RWPE1 (cell line): ENCODE measurements at regions not wholly inside any gene's neighbourhood (a gene's known extent, or its start where the extent isn't known, plus 50 kb on each side); places are given as distances from the start of the nearest gene placed in this dataset.
"Not testable (repeated sequence)": the region's sequence is repeated elsewhere in the genome, so short reads cannot be mapped to it uniquely, and the experiment has no call there.

ENCODE experiments used
- CTCF ChIA-PET: fragments of 350-600 bp; sonication (Branson Sonifier 250); formaldehyde crosslinking; extraction: SDS; loops from one replicate; lab custom pipeline; 2021; lab: Yijun Ruan, JAX
- POLR2A ChIA-PET: fragments of 400-600 bp; formaldehyde crosslinking; extraction: SDS; loops from one replicate; lab custom pipeline; 2020; ENCODE audit warnings: antibody characterized with exemption; ENCODE audit not compliant: low non-redundant PET; lab: Yijun Ruan, JAX
- DNase-seq: peaks from one replicate; pipeline ENCODE4 v3.0.0; 2012; ENCODE audit warnings: low spot score
- H3K27ac ChIP-seq: fragments of 450-650 bp; 2 replicates; pipeline ENCODE4 v1.5.1; 2017
- TF ChIP-seq, protein P1 (sequence below): fragments of 450-650 bp; conservative IDR thresholded peaks from 2 replicates; pipeline ENCODE4 v1.5.1; 2017; ENCODE audit warnings: low read depth, mild to moderate bottlenecking

DNA sequence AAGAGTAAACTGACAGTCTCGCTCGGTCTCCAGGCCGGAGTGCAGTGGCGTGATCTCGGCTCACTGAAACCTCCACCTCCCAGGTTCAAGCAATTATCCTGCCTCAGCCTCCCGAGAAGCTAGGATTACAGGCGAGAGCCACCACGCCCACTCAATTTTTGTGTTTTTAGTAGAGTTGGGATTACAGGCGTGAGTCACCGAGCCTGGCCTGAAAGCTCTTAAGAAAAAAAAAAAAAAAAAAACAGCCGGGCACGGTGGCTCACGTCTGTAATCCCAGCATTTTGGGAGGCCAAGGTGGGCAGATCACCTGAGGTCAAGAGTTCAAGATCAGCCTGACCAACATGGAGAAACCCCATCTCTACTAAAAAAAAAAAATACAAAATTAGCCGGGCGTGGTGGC, 55.3 kb upstream of the THOC2 start:
- CTCF ChIA-PET: interaction anchor here (0.7 kb wide), 1 partner anchor 48 kb away, joined by 6 read pairs; no protein-coding TSS in a partner anchor
- DNase-seq, H3K27ac ChIP-seq, POLR2A ChIA-PET: not testable (repeated sequence)

DNA sequence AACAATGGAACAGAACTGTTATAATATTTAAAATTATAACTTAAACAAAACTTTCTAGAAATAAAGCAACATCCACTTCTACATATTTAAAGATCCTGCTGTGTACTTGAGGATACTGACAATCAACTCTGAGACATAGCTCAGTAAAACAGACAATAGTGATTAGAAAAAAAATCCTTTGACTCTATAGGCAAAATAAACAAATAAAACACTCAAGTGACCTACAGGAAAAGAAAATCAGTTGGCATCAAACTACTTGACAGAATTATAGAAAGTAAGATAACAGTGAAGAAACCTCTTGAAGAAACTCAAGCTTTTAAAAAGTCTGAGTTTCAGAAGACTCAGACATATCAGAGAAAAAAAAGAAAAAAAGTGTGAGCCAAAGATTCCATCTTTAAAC, 55.9 kb upstream of the THOC2 start:
- POLR2A ChIA-PET: no interaction called here
- H3K27ac ChIP-seq: no peak overlapping the region
- no peak for DNase-seq
- TF ChIP-seq, protein P1, sequence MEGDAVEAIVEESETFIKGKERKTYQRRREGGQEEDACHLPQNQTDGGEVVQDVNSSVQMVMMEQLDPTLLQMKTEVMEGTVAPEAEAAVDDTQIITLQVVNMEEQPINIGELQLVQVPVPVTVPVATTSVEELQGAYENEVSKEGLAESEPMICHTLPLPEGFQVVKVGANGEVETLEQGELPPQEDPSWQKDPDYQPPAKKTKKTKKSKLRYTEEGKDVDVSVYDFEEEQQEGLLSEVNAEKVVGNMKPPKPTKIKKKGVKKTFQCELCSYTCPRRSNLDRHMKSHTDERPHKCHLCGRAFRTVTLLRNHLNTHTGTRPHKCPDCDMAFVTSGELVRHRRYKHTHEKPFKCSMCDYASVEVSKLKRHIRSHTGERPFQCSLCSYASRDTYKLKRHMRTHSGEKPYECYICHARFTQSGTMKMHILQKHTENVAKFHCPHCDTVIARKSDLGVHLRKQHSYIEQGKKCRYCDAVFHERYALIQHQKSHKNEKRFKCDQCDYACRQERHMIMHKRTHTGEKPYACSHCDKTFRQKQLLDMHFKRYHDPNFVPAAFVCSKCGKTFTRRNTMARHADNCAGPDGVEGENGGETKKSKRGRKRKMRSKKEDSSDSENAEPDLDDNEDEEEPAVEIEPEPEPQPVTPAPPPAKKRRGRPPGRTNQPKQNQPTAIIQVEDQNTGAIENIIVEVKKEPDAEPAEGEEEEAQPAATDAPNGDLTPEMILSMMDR: no peak
- CTCF ChIA-PET: interaction anchor here (0.7 kb wide), 1 partner anchor 48 kb away, joined by 6 read pairs; no protein-coding TSS in a partner anchor

DNA sequence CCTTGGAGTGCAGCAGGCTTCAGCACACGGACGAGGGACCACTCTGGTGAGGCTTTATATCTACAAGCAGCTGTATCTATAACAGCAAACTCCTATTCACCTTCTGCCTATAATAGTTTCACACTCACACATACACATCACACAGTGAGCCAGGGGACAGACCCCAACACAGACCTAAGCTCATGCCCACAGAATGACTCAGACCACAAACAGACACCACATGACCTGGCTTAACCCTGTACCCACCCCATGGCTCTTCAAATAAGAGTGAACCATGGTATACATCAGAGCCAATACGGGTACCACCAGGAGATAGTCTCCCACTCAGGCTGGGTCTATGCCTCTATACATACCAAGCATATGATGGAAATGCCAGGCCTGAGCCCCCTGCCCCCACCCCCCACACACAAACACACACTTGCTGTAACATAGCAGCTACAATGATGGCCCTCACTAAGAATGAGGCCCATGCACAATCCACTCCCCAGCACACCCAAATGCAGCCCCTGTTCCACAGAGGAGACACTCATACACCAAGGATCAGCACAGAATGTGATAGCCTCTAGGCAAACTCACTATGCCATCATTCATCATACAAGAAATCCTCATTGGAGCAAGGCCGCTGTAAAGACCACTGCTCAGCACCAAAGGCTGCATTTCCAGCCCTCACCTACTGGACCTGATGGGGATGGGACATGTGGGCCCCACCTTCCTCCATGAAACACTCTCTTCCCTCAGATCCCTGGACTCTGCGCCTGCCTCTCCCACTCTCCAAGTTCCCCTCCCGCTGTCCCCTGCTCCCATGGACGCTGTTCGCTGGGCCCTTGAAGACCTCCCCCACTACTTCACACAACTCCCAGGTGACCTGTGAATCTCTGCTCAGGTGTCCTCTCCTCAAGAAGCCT, 62.1 kb upstream of the XIAP start:
- TF ChIP-seq, protein P1: no peak
- CTCF ChIA-PET: no interaction called here
- DNase-seq: no peak
- POLR2A ChIA-PET: no interaction called here
- no peak overlapping the region for H3K27ac ChIP-seq

DNA sequence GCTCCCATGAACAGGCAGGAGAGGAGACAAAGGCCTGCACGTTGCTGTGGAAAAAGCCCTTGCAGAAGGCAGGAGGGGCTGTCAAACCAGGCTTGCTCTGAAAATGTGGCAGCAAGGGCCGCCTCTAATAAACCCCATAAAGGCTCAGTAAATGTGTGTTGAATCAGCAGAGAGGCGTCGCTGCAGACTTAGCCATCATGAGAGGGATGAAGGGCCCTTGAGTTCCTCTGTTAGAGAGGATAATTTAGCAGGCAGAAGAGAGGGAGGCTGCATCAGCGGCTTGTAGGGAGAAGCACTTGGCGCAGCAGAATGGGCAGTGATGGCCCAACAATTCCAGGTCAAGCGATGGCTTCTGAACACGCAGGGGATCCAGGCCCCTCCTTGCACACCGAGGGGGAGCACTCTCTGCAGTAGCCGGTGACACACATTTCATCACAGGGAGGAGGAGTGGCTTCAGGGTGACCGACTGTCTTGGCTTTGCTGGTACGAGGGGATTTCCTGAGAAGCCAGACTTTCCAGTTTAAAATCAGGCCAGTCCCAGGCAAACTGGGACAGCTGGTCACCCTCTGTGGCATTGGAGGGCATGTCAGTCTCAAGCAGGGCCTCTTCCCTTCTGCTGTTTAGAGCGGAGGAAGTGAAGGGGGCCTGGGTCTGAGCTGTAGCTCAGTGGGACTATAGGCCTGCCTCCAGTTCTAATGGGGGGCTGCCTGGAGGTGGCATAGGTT, 61.0 kb upstream of the XIAP start:
- DNase-seq: not testable (repeated sequence)

DNA sequence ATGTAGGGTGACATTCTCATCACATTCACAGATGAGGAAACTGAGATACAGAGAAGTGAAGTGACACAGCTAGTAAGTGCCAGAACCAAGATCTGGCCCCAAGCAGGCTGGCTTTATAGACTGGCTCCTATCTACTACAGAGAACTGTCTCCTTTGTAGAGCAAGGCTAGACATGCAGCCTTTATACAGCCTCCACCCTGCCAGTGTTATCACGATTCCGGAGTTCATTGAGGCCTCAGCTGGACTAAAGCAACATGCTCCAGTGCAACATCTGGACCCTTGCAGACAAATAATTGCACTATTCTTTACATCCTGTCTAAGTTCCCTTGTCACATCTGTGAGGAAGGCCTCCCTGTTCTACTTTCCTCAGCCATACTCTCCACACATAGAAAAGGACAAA, 58.0 kb upstream of the XIAP start:
- ChIA-PET CTCF (no interaction called here), POLR2A (interaction anchor here (0.6 kb wide), 1 partner anchor 1302 kb away, joined by 4 read pairs; no protein-coding TSS in a partner anchor)
- TF ChIP-seq, protein P1: no peak
- no peak for DNase-seq
- no peak overlapping the region for H3K27ac ChIP-seq

More for the DNA sequence above, 61.0 kb upstream of the XIAP start:
- POLR2A ChIA-PET, CTCF ChIA-PET, H3K27ac ChIP-seq: not testable (repeated sequence)

DNA sequence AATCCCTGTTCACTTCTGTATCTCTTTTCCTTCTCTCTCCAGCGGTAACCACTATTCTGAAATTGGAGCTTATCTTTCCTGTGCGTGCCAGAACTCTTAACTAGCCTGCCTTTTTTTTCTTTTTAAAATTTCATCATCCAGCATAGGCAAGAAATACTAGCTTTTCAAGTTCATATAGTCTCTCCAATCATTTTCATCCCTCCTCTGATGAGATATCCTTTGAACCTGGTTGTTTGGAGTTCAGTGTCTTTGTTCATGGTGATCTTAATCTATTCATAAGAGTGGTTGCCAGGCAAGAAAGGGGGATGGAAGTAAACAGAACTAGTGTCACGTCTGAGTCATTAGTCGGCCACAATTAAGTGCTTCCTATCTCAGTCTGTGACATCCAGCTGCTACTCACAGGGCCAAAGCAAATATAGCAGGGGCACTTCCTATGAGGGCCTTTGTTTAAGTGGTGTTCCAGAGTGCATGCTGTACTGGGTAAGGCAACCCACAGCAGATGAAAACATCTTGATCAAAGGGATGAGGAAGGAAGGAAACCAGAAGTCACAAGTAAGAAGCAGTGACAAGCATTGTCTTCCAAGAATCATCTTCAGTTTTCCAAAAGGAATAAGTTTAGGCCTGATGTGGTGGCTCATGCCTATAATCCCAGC, 56.4 kb upstream of the XIAP start:
- ChIA-PET CTCF (no interaction called here), POLR2A (no interaction called here)
- peak; percentile 55 for DNase-seq
- H3K27ac ChIP-seq: no peak overlapping the region
- TF ChIP-seq, protein P1: no peak

DNA sequence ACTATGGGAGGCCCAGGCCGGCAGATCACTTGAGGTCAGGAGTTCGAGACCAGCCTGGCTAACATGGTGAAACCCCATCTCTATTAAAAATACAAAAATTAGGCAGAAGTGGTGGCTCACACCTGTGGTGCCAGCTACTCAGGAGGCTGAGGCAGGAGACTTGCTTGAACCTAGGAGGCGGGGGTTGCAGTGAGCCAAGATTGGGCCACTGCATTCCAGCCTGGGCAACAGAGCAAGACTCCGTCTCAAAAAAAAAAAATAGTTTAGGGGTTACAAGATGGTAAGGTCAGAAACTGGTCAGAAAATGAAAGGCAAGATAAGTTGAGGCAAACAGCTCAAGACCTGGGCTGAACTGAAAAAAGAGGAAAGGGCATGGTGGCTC, 55.9 kb upstream of the XIAP start:
- DNase-seq, POLR2A ChIA-PET, CTCF ChIA-PET, H3K27ac ChIP-seq: not testable (repeated sequence)
